ENCODE measurements at regions not wholly inside any gene's neighbourhood (a gene's known extent, or its start where the extent isn't known, plus 50 kb on each side); places are given as distances from the start of the nearest gene placed in this dataset.

GRCh38 chr13:97148894-97149293 lies 73.2 kb upstream of the MBNL2 start:
- no peak for DNase-seq (ENCODE audit: low read depth)
- Histone ChIP-seq H3K36me3 (ENCODE audit: control insufficient read depth, insufficient read depth, low read length) (no peaks in the 10 kb centered on the region), H3K4me3 (ENCODE audit: low read depth, low read length) (no peak overlapping the region), H3K27me3 (ENCODE audit: control insufficient read depth, insufficient read depth, low read length) (no peaks in the 10 kb centered on the region)
- TF ChIP-seq CTCF (IDR thresholded peaks at IDR 0.05; ENCODE audit: insufficient read depth, low read length, poor library complexity, severe bottlenecking), result no peak

- H3K27me3 ChIP-seq (ENCODE audit: control insufficient read depth, insufficient read depth, low read length), result no peaks in the 10 kb centered on the region
- DNase-seq (ENCODE audit: low read depth), result no peak
- H3K4me3 ChIP-seq (ENCODE audit: low read depth, low read length), result no peak overlapping the region
- H3K36me3 ChIP-seq (ENCODE audit: control insufficient read depth, insufficient read depth, low read length), result no peaks in the 10 kb centered on the region
- no peak for TF ChIP-seq CTCF (IDR thresholded peaks at IDR 0.05; ENCODE audit: insufficient read depth, low read length, poor library complexity, severe bottlenecking)
Observed at GRCh38 chr13:97160421-97160820, 61.7 kb upstream of the MBNL2 start.

DNA sequence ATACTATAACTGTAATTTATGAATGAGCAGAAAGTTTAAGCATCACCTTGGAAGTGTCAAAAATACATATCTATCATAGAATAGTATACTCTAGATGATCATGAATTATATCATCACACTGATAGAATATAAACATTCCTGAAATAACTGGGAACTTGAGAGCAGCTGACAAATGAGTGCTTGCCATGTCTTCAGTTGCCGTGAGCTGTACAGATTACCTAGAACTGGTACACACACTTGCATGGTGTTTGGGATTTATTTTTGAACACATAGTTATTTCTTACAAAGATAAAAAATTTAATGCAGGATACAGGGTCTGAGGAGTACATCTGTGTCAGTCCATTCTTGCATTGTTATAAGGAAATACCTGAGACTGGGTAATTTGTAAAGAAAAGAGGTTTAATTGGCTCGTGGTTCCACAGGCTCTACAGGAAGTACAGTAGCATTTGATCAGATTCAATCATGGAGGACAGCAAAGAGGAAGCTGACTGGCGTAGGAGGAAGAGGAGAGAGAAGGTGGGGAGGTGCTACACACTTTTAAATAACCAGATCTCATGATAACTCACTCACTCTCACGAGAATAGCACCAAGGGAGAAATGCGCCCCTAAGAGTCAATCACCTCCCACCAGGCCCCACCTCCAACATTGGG lies 60.4 kb upstream of the MBNL2 start:
- no peak for TF ChIP-seq CTCF (IDR thresholded peaks at IDR 0.05; ENCODE audit: insufficient read depth, low read length, poor library complexity, severe bottlenecking)
- Histone ChIP-seq H3K36me3 (ENCODE audit: control insufficient read depth, insufficient read depth, low read length) (no peaks in the 10 kb centered on the region), H3K4me3 (ENCODE audit: low read depth, low read length) (no peak overlapping the region), H3K27me3 (ENCODE audit: control insufficient read depth, insufficient read depth, low read length) (no peaks in the 10 kb centered on the region)
- no peak for DNase-seq (ENCODE audit: low read depth)

DNA sequence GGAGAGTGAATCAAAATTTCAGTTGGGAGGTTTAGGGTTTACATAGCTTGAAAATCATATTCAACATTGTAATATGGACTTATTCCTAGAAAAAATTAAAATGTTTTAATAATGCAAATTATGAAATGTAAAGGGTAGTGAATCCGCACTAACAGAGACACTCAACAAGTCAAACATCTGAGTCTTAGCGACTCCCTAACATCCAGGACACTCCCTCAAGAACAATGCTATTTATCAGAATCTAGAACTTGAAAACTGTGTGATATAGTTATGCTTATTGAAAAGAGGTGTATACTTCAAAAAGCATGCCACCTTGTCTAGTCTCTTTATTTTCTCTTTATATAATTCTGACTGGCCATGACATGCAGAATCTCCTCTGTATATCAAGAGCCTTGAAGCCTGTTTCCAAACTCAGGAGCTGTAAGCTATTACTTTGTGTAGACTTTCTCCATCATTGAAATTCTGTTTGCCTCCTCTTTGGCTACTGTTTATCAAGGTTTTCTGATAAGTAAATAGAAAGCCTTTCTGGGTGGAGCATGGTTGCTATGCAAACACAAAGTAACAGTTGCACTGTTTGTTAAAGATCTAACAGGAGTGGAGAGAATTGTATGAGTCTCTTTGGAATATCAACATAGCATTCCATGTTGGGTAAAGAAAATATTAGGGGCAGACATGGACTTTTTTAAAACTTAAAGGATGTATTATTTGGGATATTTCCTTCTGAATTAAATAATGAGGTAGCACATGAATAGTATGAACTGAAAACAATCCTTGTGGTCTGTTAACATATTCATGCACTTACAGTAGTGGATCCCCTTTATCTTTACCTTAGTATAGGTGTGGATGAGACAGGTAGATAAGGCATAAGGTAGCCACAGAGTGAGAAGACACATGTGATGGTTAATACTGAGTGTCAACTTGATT lies 56.4 kb upstream of the MBNL2 start:
- no peak overlapping the region for H3K4me3 ChIP-seq (ENCODE audit: low read depth, low read length)
- H3K36me3 ChIP-seq (ENCODE audit: control insufficient read depth, insufficient read depth, low read length), result no peaks in the 10 kb centered on the region
- no peak for DNase-seq (ENCODE audit: low read depth)
- no peak for TF ChIP-seq CTCF (IDR thresholded peaks at IDR 0.05; ENCODE audit: insufficient read depth, low read length, poor library complexity, severe bottlenecking)
- no peaks in the 10 kb centered on the region for H3K27me3 ChIP-seq (ENCODE audit: control insufficient read depth, insufficient read depth, low read length)

DNA sequence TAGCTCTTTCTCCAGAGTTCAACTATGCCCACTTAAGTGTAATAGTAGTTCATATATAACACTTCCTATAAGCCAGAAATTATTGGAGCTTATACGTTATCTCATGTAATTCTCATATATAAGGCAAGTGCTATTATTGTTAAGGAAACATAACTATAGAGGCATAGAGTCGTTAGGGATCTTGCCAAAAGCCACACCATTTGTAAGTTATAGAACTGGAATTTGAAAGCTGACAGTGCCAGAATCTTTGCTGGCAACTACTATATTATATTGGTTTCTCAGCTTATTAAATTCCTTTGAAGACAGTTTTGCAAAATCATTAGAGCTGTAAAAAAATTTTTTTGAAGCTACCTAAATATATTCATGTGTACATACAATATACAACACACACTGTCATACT lies 51.0 kb upstream of the MBNL2 start:
- H3K36me3 ChIP-seq (ENCODE audit: control insufficient read depth, insufficient read depth, low read length), result no peaks in the 10 kb centered on the region
- no peak overlapping the region for H3K4me3 ChIP-seq (ENCODE audit: low read depth, low read length)
- H3K27me3 ChIP-seq (ENCODE audit: control insufficient read depth, insufficient read depth, low read length), result no peaks in the 10 kb centered on the region
- TF ChIP-seq CTCF (IDR thresholded peaks at IDR 0.05; ENCODE audit: insufficient read depth, low read length, poor library complexity, severe bottlenecking), result no peak
- DNase-seq (ENCODE audit: low read depth), result no peak
